ENCODE measurements at regions not wholly inside any gene's neighbourhood (a gene's known extent, or its start where the extent isn't known, plus 50 kb on each side); places are given as distances from the start of the nearest gene placed in this dataset.
A peak's percentile ranks its signal among the peaks of the same experiment; 100 is the strongest.

GRCh38 chr4:20447103-20447502 lies 195.4 kb downstream of the SLIT2 start:
- no peak for TF ChIP-seq CTCF (conservative IDR thresholded peaks at IDR 0.05)
- H4K8ac ChIP-seq (replicated peaks; ENCODE audit: insufficient read length, low read depth, low read length), result no peak overlapping the region

More at GRCh38 chr4:20447103-20447502, 195.4 kb downstream of the SLIT2 start:
- H3K9me3 Mint-ChIP-seq, result no peaks in the 10 kb centered on the region
- Histone ChIP-seq H3K4me2 (ENCODE audit: insufficient read depth, insufficient read length, low read length) (no peak overlapping the region), H3K79me2 (ENCODE audit: insufficient read depth, low read length) (no peaks in the 10 kb centered on the region), H2BK5ac (ENCODE audit: insufficient read length, low read length) (no peak overlapping the region), H3K4ac (ENCODE audit: low read depth, low read length) (no peak overlapping the region), H2BK15ac (ENCODE audit: low read depth, low read length) (no peak overlapping the region), H2BK20ac (ENCODE audit: low read depth, low read length, poor library complexity, severe bottlenecking) (no peak overlapping the region), H2AFZ (ENCODE audit: low read length) (no peak overlapping the region), H3K27ac (ENCODE audit: insufficient read length, low read depth, low read length) (no peak overlapping the region), H3K9ac (ENCODE audit: extremely low read depth, insufficient read length, low read length) (no peak overlapping the region), H2BK12ac (ENCODE audit: insufficient read length, low read depth, low read length) (no peak overlapping the region), H3K18ac (ENCODE audit: insufficient read length, low read depth, low read length) (no peak overlapping the region), H3K79me1 (ENCODE audit: insufficient read depth, low read depth, low read length, poor library complexity, severe bottlenecking) (no peaks in the 10 kb centered on the region), H4K91ac (ENCODE audit: insufficient read length, low read depth, low read length) (no peak overlapping the region), H2AK5ac (ENCODE audit: insufficient read length, low read length) (no peak overlapping the region), H2BK120ac (ENCODE audit: low read depth, low read length, poor library complexity, severe bottlenecking) (no peak overlapping the region), H3K4me1 (ENCODE audit: insufficient read depth, low read length) (no peaks in the 10 kb centered on the region), H3K23ac (ENCODE audit: insufficient read length, low read depth, low read length) (no peak overlapping the region), H3T11ph (ENCODE audit: low read length) (no peak overlapping the region), H4K20me1 (ENCODE audit: control insufficient read depth, insufficient read depth, insufficient read length) (no peaks in the 10 kb centered on the region), H3K27me3 (ENCODE audit: insufficient read depth, low read length) (no peaks in the 10 kb centered on the region), H3K56ac (ENCODE audit: insufficient read length, low read depth, low read length) (no peak overlapping the region), H3K23me2 (ENCODE audit: insufficient read length, low read depth, low read length, poor library complexity, severe bottlenecking) (no peaks in the 10 kb centered on the region), H4K5ac (ENCODE audit: insufficient read length, low read depth, low read length) (no peak overlapping the region), H3K14ac (ENCODE audit: insufficient read depth, low read length) (no peak overlapping the region), H3K9me3 (ENCODE audit: control insufficient read depth, low read depth, low read length) (no peaks in the 10 kb centered on the region)
- no peaks in the 10 kb centered on the region for H3K36me3 Mint-ChIP-seq (ENCODE audit: insufficient read depth in 1 of 3, low read depth in 3 of 3)
- DNase-seq, result no peak
- no peaks in the 10 kb centered on the region for H3K27me3 Mint-ChIP-seq (ENCODE audit: low read depth)
- H3K4me3 Mint-ChIP-seq, result no peak overlapping the region
- peak overlapping the region in 1 of 3 experiments; percentile 15; a peak in 1 of 7 replicates for H3K27ac Mint-ChIP-seq
- WGBS (ENCODE audit: extremely low coverage, insufficient read length, low lambda C conversion rate), result no CpG with 5 or more reads among the region's 2 CpGs
- H3K4me1 Mint-ChIP-seq, result no peaks in the 10 kb centered on the region
